ENCODE measurements at regions not wholly inside any gene's neighbourhood (a gene's known extent, or its start where the extent isn't known, plus 50 kb on each side); places are given as distances from the start of the nearest gene placed in this dataset.

DNA sequence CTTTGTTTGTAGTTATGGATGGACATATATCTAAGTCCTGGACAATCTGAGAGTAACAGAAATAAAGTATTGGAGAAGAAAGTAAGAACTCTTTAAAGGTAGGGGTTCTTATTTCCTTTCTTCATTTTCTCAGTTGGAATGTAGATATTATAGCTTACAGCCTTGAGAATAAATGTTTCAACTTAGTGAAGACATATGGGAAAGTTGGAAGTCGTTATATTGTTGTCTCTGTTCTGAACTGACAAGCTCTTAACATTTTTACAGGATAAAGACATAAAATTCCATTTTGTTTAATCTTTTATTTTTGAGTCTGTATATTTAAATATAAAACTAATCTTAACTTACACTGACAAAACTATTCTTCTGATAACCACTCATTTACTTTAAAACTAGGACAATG, 2187.5 kb upstream of the ACO1 start:
- no peak for TF ChIP-seq EP300 (IDR thresholded peaks at IDR 0.05)
- no peak for TF ChIP-seq POLR2A (IDR thresholded peaks at IDR 0.05; ENCODE audit: low read depth)
- no peak for TF ChIP-seq POLR2AphosphoS5 (IDR thresholded peaks at IDR 0.05)
- TF ChIP-seq, protein P1, sequence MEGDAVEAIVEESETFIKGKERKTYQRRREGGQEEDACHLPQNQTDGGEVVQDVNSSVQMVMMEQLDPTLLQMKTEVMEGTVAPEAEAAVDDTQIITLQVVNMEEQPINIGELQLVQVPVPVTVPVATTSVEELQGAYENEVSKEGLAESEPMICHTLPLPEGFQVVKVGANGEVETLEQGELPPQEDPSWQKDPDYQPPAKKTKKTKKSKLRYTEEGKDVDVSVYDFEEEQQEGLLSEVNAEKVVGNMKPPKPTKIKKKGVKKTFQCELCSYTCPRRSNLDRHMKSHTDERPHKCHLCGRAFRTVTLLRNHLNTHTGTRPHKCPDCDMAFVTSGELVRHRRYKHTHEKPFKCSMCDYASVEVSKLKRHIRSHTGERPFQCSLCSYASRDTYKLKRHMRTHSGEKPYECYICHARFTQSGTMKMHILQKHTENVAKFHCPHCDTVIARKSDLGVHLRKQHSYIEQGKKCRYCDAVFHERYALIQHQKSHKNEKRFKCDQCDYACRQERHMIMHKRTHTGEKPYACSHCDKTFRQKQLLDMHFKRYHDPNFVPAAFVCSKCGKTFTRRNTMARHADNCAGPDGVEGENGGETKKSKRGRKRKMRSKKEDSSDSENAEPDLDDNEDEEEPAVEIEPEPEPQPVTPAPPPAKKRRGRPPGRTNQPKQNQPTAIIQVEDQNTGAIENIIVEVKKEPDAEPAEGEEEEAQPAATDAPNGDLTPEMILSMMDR (IDR thresholded peaks at IDR 0.05): no peak

All from esophagus muscularis mucosa (tissue), 4 donors.